Body of pancreas (tissue), 4 donors: ENCODE measurements at regions not wholly inside any gene's neighbourhood (a gene's known extent, or its start where the extent isn't known, plus 50 kb on each side); places are given as distances from the start of the nearest gene placed in this dataset.

ENCODE experiments used
- ATAC-seq: fragments of 150-250 bp; one replicate; pipeline ENCODE4 v1.9.1; 2016
- DNase-seq, 4 donors: peaks; one replicate each; pipeline ENCODE4 v3.0.0-alpha.2; 2019
- H3K27ac ChIP-seq, 4 donors: fragments of 200-600 bp; sonication (generic); 1 replicate in 3 of 4; 2 replicates in 1 of 4; pipeline versions ENCODE4 v1.5.1 to v1.6.1; 2016 to 2019; ENCODE audit warnings: mild to moderate bottlenecking in 1 of 4, mixed read lengths in 1 of 4, moderate library complexity in 1 of 4
- H3K27me3 ChIP-seq, 2 donors: fragments of 200-600 bp; sonication (generic); one replicate each; pipeline ENCODE4 v1.6.0; 2016; ENCODE audit warnings: mild to moderate bottlenecking in 1 of 2
- H3K36me3 ChIP-seq, 2 donors: fragments of 200-600 bp; sonication (generic); replicated peaks in 1 of 2; 2 replicates each; pipeline ENCODE4 v1.5.1; 2016; ENCODE audit warnings: low read depth in 2 of 2; ENCODE audit not compliant: insufficient read depth in 1 of 2
- H3K4me1 ChIP-seq: fragments of 200-600 bp; sonication (generic); one replicate; pipeline ENCODE4 v1.6.0; 2016
- H3K4me3 ChIP-seq, 2 donors: fragments of 200-600 bp; sonication (generic); 1 replicate in 1 of 2; 2 replicates in 1 of 2; pipeline ENCODE4 v1.5.1; 2016 to 2019
- H3K9me3 ChIP-seq, 3 donors: fragments of 200-600 bp; sonication (generic); 1 replicate in 2 of 3; 2 replicates in 1 of 3; pipeline ENCODE4 v1.5.1; 2016
- POLR2A ChIP-seq, 3 donors: fragments of 450-650 bp; IDR thresholded peaks; one replicate each; pipeline ENCODE4 v1.6.1; 2016; ENCODE audit warnings: antibody characterized with exemption in 3 of 3, mild to moderate bottlenecking in 2 of 3
- WGBS, 2 donors: methylation state at CpG; one replicate each; pipeline ENCODE4 v1.1.5; 2017; 5-methylcytosine and 5-hydroxymethylcytosine counted together
- intact Hi-C: fragments of 100-400 bp; cut with DNase I; formaldehyde crosslinking; loops from one replicate; pipeline ENCODE4 v1.15.1; 2023
- TF ChIP-seq, protein P1 (sequence below), 7 experiments: fragments of 450-650 bp in 4 of 7; fragments of 200-600 bp in 3 of 7; sonication (generic) in 3 of 7; IDR thresholded peaks; one replicate each; pipeline ENCODE4 v1.5.1; 2016 to 2019; ENCODE audit warnings: antibody characterized with exemption in 7 of 7

DNA sequence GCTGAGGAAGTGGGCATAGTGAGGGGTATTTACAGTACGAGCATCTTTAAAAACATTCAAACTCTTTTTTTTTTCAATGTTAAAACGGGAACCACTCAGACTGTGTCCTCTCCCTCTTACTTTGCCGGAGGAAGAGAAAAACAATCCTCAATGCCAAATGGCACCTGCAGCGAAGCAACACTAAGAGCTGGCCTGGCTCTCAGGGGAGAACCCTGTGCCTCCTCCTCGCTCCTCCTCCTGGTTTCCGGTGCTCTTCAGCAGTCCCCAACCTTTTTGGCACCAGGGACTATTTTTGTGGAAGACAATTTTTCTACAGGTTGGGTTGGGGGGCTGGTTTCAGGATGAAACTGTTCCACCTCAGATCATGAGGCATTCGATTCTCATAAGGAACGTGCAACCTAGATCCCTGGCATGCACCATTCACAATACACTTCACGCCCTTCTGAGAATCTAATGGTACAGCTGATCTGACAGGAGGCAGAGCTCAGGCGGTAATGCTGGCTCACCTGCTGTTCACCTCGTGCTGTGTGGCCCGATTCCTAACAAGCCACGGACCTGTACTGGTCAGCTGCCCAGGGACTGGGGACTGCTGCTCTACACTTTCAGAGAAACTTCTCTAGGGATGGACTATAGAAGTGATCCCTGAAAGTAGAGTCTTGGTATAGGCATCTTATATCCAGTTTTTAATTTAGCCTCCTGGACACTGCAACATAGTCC is 404.1 kb downstream of the RAPGEF2 start:
- Histone ChIP-seq H3K27me3 (no peaks in the 10 kb centered on the region), H3K4me1 (no peaks in the 10 kb centered on the region), H3K36me3 (no peaks in the 10 kb centered on the region), H3K9me3 (no peaks in the 10 kb centered on the region), H3K4me3 (no peak overlapping the region), H3K27ac (no peak overlapping the region)
- WGBS, 2 donors = 84 to 90% methylated on average over 13 of the region's 13 CpGs
- DNase-seq = no peak
- intact Hi-C loops = no loop called here
- no peak for TF ChIP-seq POLR2A (IDR thresholded peaks at IDR 0.05)
- TF ChIP-seq, protein P1, sequence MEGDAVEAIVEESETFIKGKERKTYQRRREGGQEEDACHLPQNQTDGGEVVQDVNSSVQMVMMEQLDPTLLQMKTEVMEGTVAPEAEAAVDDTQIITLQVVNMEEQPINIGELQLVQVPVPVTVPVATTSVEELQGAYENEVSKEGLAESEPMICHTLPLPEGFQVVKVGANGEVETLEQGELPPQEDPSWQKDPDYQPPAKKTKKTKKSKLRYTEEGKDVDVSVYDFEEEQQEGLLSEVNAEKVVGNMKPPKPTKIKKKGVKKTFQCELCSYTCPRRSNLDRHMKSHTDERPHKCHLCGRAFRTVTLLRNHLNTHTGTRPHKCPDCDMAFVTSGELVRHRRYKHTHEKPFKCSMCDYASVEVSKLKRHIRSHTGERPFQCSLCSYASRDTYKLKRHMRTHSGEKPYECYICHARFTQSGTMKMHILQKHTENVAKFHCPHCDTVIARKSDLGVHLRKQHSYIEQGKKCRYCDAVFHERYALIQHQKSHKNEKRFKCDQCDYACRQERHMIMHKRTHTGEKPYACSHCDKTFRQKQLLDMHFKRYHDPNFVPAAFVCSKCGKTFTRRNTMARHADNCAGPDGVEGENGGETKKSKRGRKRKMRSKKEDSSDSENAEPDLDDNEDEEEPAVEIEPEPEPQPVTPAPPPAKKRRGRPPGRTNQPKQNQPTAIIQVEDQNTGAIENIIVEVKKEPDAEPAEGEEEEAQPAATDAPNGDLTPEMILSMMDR (IDR thresholded peaks at IDR 0.05) = no peak
- ATAC-seq = no peak

DNA sequence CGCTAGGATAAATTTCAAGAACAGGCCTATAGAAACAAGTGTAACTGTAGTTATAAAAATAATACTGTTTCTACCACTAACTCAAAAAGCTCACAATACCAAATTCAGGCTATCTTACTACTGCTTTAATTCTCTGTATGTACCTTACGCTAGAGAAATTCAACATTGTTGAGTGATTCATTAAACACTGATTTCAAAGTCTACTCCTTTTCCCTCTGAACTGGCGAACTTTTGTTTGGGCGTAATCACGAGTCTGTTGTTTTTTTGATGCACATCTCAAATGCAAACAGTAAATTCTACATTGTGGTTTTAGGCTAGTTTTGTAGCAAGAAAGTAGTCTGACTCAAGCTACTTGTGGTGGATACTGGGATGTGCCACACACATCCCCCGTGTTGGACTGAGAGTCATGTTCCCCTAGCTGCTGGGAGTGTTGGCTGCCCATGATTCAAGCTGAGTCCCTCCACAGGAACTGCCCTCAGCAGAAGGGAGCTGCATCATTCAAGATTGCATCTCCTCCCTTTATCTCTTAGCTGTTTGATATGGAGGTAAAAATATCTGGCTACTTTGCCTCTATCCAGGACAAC is 406.1 kb downstream of the RAPGEF2 start:
- no peaks in the 10 kb centered on the region for H3K4me1 ChIP-seq
- ATAC-seq (no peak), DNase-seq (no peak)
- no peak overlapping the region for H3K27ac ChIP-seq
- no peaks in the 10 kb centered on the region for H3K27me3 ChIP-seq
- H3K4me3 ChIP-seq = no peak overlapping the region
- intact Hi-C loops = no loop called here
- WGBS, 2 donors = 61 to 79% methylated on average over 6 of the region's 6 CpGs
- no peaks in the 10 kb centered on the region for H3K9me3 ChIP-seq
- TF ChIP-seq POLR2A (IDR thresholded peaks at IDR 0.05) = no peak
- TF ChIP-seq, protein P1 (IDR thresholded peaks at IDR 0.05) = no peak
- no peaks in the 10 kb centered on the region for H3K36me3 ChIP-seq

DNA sequence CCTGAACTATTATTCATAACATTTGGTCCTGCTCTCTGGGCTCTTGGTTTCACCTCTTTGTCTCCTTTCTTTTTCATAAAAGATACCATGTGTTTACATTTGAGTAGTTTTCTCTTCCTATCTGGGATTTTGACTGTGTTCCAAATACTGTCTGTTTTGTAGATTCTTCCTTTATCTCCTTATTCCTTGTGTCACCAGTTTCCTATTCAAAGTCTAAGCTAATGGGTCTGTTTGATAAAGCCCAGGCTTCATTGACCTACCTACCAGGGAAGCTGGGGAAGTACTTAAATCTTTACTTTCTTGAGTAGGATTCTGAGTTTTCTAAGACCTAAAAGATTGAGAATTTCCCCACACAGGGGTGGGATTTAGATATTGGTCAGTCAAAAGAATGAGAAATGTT is 409.5 kb downstream of the RAPGEF2 start:
- H3K27ac ChIP-seq = no peak overlapping the region
- H3K9me3 ChIP-seq = no peaks in the 10 kb centered on the region
- ATAC-seq = no peak
- no peaks in the 10 kb centered on the region for H3K36me3 ChIP-seq
- TF ChIP-seq, protein P1 (IDR thresholded peaks at IDR 0.05) = no peak
- TF ChIP-seq POLR2A (IDR thresholded peaks at IDR 0.05) = no peak
- no peaks in the 10 kb centered on the region for H3K4me1 ChIP-seq
- intact Hi-C loops = no loop called here
- H3K27me3 ChIP-seq = no peaks in the 10 kb centered on the region
- H3K4me3 ChIP-seq = no peak overlapping the region
- DNase-seq = no peak

DNA sequence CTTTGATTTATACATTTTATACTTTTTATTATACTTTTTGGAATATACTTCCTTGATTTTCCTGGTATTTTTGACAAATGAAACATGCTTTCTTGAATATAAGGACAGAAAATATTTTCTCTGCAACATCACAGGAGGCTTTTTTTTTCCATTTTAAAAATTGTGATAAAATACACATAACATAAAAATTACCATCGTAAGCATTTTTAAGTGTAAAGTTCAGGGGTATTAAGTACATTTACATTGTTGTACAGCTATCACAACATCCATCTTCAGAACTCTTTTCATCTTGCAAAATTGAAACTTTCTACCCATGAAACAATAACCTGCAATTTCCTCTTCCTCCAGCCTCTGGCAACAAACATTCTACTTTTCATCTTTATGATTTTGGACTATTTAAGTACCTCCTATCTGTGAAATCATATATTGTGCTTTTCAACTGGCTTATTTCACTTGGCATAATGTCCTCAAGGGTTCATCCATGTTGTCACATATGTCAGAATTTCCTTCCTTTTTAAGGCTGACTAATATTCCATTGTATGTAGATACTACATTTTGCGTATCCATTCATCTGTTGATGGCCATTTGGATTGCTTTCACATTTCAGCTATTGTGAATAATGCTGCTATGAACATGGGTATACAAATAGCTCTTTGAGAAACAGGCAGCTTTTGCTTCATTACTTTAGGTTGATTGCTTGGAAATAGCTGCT is 412.6 kb downstream of the RAPGEF2 start:
- no peak for DNase-seq
- no peak for TF ChIP-seq POLR2A (IDR thresholded peaks at IDR 0.05)
- TF ChIP-seq, protein P1 (IDR thresholded peaks at IDR 0.05) = no peak
- Histone ChIP-seq H3K4me3 (no peak overlapping the region), H3K27me3 (no peaks in the 10 kb centered on the region), H3K4me1 (no peaks in the 10 kb centered on the region), H3K36me3 (no peaks in the 10 kb centered on the region), H3K27ac (no peak overlapping the region), H3K9me3 (no peaks in the 10 kb centered on the region)
- 92 to 93% methylated on average over 2 of the region's 2 CpGs for WGBS, 2 donors
- intact Hi-C loops = no loop called here
- no peak for ATAC-seq
